ENCODE measurements at regions not wholly inside any gene's neighbourhood (a gene's known extent, or its start where the extent isn't known, plus 50 kb on each side); places are given as distances from the start of the nearest gene placed in this dataset.
A peak's percentile ranks its signal among the peaks of the same experiment; 100 is the strongest.

GRCh38 chr10:35758076-35758475, 116.0 kb upstream of the FZD8 start:
- no peak for TF ChIP-seq CTCF (IDR thresholded peaks at IDR 0.05)
- no peak overlapping the region for H3K27ac ChIP-seq
- no peaks in the 10 kb centered on the region for H3K27me3 ChIP-seq
- H3K4me3 ChIP-seq, result no peak overlapping the region
- peaks cover 0 to 7% of the 10 kb centered on the region in 2 donors for H3K9me3 ChIP-seq
- H3K36me3 ChIP-seq, result no peaks in the 10 kb centered on the region
- DNase-seq (ENCODE audit: low spot score), result peak; percentile 80
- H3K4me1 ChIP-seq, result peaks cover 0 to 2% of the 10 kb centered on the region in 2 donors

DNA sequence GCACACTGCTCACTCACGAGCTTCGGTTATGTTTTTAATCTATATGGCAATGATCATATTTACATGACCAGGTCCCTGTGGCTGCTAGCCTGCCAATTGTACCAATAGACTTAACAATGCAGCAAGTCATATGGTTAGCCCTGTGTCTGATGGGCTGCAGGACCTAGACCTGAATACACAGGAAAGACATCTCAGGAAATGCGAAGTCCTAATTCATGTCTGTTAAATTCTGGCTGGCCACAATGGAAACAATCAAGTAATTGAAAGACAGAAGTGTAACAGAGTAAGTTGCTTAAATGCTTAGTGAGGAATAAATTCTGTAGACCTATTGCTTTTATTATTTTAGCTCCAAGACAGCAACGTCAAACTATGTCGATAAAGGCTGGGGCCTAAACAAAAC, 112.4 kb upstream of the FZD8 start:
- no peak for TF ChIP-seq CTCF (IDR thresholded peaks at IDR 0.05)
- Histone ChIP-seq H3K4me1 (peaks cover 0 to 8% of the 10 kb centered on the region in 2 donors), H3K36me3 (no peaks in the 10 kb centered on the region), H3K27ac (no peak overlapping the region), H3K27me3 (no peaks in the 10 kb centered on the region), H3K9me3 (peaks cover 0 to 7% of the 10 kb centered on the region in 2 donors), H3K4me3 (no peak overlapping the region)
- no peak for DNase-seq (ENCODE audit: low spot score)

DNA sequence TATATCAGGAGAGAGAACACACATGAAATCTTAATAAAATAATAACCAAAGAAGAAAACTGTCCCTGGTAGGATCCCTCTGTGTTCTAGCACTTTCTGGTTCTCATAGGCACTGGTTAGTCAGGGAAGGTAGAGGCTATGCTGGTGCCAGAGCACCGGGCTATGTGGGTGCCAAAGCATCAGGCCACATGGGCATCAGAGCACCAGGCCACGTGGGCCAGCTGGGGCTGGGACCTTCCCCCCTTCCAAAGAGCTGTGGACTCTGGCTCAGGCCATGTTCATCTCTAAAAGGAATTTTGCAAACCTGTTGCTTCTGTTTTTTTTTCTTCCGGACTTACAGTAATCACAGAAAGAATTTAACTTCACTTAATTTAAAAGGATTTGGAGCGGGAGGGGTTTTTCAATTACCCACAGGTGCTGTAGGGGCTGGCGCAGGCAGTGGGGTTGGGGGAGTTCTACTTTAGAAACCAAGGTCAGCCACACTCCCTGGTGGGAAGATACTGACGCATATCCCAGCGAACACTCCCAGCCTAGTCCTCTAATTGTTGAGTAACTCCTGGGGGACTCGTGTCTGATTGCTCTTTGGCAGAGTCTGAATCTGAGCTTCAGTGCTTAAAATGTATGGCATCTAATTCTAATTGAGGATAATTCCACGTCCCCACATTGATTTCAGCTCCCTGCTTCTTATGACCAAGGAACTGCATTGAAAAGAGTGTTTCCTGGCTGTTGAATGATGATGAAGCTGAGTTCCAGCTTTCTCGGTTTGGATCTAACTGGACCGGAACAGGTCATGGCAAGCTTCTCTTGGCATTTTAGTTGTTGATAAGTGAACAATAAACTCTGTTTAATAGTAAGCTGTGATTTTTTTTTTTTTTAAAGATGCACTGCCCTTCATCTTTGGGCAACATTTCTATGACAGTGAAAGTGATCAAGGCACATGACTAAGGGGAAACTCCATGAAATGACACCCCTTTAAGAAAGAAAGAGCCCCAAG, 110.7 kb upstream of the FZD8 start:
- no peak for DNase-seq (ENCODE audit: low spot score)
- peaks cover 0 to 8% of the 10 kb centered on the region in 2 donors for H3K4me1 ChIP-seq
- H3K36me3 ChIP-seq, result no peaks in the 10 kb centered on the region
- no peak overlapping the region for H3K27ac ChIP-seq
- no peak overlapping the region for H3K4me3 ChIP-seq
- H3K9me3 ChIP-seq, result no peaks in the 10 kb centered on the region
- H3K27me3 ChIP-seq, result no peaks in the 10 kb centered on the region
- TF ChIP-seq CTCF (IDR thresholded peaks at IDR 0.05), result no peak

GRCh38 chr10:35751347-35751746, 109.3 kb upstream of the FZD8 start:
- Histone ChIP-seq H3K27me3 (no peaks in the 10 kb centered on the region), H3K4me3 (no peak overlapping the region), H3K4me1 (peaks cover 0 to 8% of the 10 kb centered on the region in 2 donors), H3K27ac (no peak overlapping the region), H3K9me3 (no peaks in the 10 kb centered on the region), H3K36me3 (no peaks in the 10 kb centered on the region)
- no peak for TF ChIP-seq CTCF (IDR thresholded peaks at IDR 0.05)
- no peak for DNase-seq (ENCODE audit: low spot score)

DNA sequence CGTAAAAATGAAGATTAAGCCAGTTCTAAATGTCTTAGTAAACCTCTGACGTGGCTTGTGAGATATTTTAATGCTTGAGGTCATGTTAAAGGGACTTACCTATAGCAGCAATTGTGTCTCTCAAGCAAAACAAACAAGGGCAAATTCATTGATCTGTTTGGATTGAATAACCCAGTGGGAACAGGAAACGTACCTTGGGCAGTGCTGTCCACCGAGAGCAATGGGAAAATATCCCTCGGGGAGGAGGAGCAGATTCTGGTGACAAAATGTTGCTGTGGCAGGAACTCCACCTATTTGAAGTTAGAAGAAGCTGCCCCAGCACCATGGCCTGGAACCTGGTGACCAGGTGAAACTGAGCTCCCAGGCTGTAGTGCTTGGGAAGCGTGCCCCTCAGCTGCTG, 107.1 kb upstream of the FZD8 start:
- Histone ChIP-seq H3K4me1 (peaks cover 0 to 8% of the 10 kb centered on the region in 2 donors), H3K4me3 (no peak overlapping the region), H3K9me3 (no peaks in the 10 kb centered on the region), H3K27ac (no peak overlapping the region), H3K36me3 (no peaks in the 10 kb centered on the region), H3K27me3 (no peaks in the 10 kb centered on the region)
- no peak for DNase-seq (ENCODE audit: low spot score)
- no peak for TF ChIP-seq CTCF (IDR thresholded peaks at IDR 0.05)

All from right atrium auricular region (tissue), 2 donors.